OCI-LY1 (cell line): ENCODE measurements at regions not wholly inside any gene's neighbourhood (a gene's known extent, or its start where the extent isn't known, plus 50 kb on each side); places are given as distances from the start of the nearest gene placed in this dataset.
A peak's percentile ranks its signal among the peaks of the same experiment; 100 is the strongest.

Experiments
- H2AFZ ChIP-seq: fragments of 200-600 bp; sonication (generic), shearing (Covaris generic); 2 replicates; pipeline ENCODE4 v1.6.0; 2014; ENCODE audit warnings: antibody characterized with exemption, mild to moderate bottlenecking, low read length
- H3F3A ChIP-seq: fragments of 200-600 bp; sonication (generic), shearing (Covaris generic); 2 replicates; pipeline ENCODE4 v1.6.0; 2014; ENCODE audit warnings: mild to moderate bottlenecking, antibody characterized with exemption, low read length, moderate library complexity; ENCODE audit not compliant: insufficient read depth
- H3K27ac ChIP-seq: fragments of 200-600 bp; sonication (generic); 2 replicates; pipeline ENCODE4 v1.5.1; 2014; ENCODE audit warnings: low read length, mixed run types, mild to moderate bottlenecking, low read depth; ENCODE audit not compliant: poor library complexity, severe bottlenecking
- H3K27me3 ChIP-seq: fragments of 200-600 bp; sonication (generic); 2 replicates; pipeline ENCODE4 v1.6.0; 2014; ENCODE audit warnings: antibody characterized with exemption, mild to moderate bottlenecking, low read length, moderate library complexity; ENCODE audit not compliant: insufficient read depth
- H3K36me3 ChIP-seq: fragments of 200-600 bp; sonication (generic); 2 replicates; pipeline ENCODE4 v1.6.1; 2014; ENCODE audit warnings: mild to moderate bottlenecking, antibody characterized with exemption, low read length, moderate library complexity, mixed read lengths; ENCODE audit not compliant: insufficient read depth
- H3K4me1 ChIP-seq: fragments of 200-600 bp; sonication (generic); 2 replicates; pipeline ENCODE4 v1.5.1; 2014; ENCODE audit warnings: mild to moderate bottlenecking, low read length, moderate library complexity; ENCODE audit not compliant: insufficient read depth, severe bottlenecking
- H3K4me2 ChIP-seq: fragments of 200-600 bp; sonication (generic), shearing (Covaris generic); 2 replicates; pipeline ENCODE4 v1.6.1; 2014; ENCODE audit warnings: low read length
- H3K4me3 ChIP-seq: fragments of 200-600 bp; sonication (generic); 2 replicates; pipeline ENCODE4 v1.5.1; 2014; ENCODE audit warnings: low read length, low read depth, mild to moderate bottlenecking, mixed read lengths; ENCODE audit not compliant: poor library complexity, severe bottlenecking
- H3K79me2 ChIP-seq: fragments of 200-600 bp; shearing (Covaris generic); 2 replicates; pipeline ENCODE4 v1.6.1; 2016; ENCODE audit warnings: mixed run types, low read length, mixed read lengths; ENCODE audit not compliant: insufficient read depth
- H3K9ac ChIP-seq: fragments of 200-600 bp; sonication (generic), shearing (Covaris generic); 2 replicates; pipeline ENCODE4 v1.6.1; 2014; ENCODE audit warnings: mild to moderate bottlenecking, low read length, mixed read lengths
- H3K9me2 ChIP-seq: fragments of 200-600 bp; sonication (generic), shearing (Covaris generic); 2 replicates; pipeline ENCODE4 v1.6.1; 2014; ENCODE audit warnings: low read depth, mild to moderate bottlenecking, low read length, mixed read lengths
- H3K9me3 ChIP-seq: fragments of 200-600 bp; shearing (Covaris generic); 2 replicates; pipeline ENCODE4 v1.6.1; 2014; ENCODE audit warnings: low read length, mixed read lengths
- H4K20me1 ChIP-seq: fragments of 200-600 bp; sonication (generic), shearing (Covaris generic); 2 replicates; pipeline ENCODE4 v1.6.0; 2016; ENCODE audit warnings: mild to moderate bottlenecking, low read length; ENCODE audit not compliant: insufficient read depth
- EZH2 ChIP-seq: fragments of 200-600 bp; sonication (generic), shearing (Covaris generic); IDR thresholded peaks from 2 replicates; pipeline ENCODE4 v1.8.0; 2017; ENCODE audit warnings: borderline replicate concordance, mixed run types, mild to moderate bottlenecking, antibody characterized with exemption, low read length, moderate library complexity, mixed read lengths
- TF ChIP-seq, protein P1 (sequence below): fragments of 200-600 bp; sonication (generic), shearing (Covaris generic); IDR thresholded peaks from 2 replicates; pipeline ENCODE4 v1.5.1; 2017; ENCODE audit warnings: mild to moderate bottlenecking, antibody characterized with exemption, low read length, moderate library complexity, mixed read lengths

DNA sequence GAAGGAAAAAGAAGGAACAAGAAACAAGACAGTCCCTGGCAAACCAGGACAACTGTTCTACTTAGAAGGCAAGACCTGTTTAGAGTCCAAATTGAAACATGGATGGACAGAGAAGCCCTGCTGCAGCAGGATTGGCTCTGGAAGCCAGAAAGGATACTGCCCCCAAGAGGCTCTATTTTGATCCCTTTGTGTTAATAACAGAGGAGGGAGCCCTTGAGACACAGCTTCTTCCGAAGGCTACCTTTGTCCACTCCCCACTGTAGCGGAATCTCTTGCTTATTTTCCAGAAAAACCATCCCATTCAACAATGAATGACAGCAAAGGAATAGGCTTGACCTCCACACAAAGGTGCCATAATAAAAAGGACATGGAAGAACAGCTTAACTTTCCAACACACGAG, 120.3 kb upstream of the FOXK1 start:
- no peak overlapping the region for H3K4me3 ChIP-seq
- H3K9ac ChIP-seq, result no peak overlapping the region
- no peaks in the 10 kb centered on the region for H3K27me3 ChIP-seq
- no peak overlapping the region for H2AFZ ChIP-seq
- H3K36me3 ChIP-seq, result no peaks in the 10 kb centered on the region
- TF ChIP-seq, protein P1, sequence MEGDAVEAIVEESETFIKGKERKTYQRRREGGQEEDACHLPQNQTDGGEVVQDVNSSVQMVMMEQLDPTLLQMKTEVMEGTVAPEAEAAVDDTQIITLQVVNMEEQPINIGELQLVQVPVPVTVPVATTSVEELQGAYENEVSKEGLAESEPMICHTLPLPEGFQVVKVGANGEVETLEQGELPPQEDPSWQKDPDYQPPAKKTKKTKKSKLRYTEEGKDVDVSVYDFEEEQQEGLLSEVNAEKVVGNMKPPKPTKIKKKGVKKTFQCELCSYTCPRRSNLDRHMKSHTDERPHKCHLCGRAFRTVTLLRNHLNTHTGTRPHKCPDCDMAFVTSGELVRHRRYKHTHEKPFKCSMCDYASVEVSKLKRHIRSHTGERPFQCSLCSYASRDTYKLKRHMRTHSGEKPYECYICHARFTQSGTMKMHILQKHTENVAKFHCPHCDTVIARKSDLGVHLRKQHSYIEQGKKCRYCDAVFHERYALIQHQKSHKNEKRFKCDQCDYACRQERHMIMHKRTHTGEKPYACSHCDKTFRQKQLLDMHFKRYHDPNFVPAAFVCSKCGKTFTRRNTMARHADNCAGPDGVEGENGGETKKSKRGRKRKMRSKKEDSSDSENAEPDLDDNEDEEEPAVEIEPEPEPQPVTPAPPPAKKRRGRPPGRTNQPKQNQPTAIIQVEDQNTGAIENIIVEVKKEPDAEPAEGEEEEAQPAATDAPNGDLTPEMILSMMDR, result 0 out of 2 replicates have a peak, but pooled peaks have one; percentile 4
- no peak for TF ChIP-seq EZH2
- no peak overlapping the region for H3K4me2 ChIP-seq
- no peaks in the 10 kb centered on the region for H3F3A ChIP-seq
- no peaks in the 10 kb centered on the region for H3K4me1 ChIP-seq
- H3K9me3 ChIP-seq, result no peaks in the 10 kb centered on the region
- no peaks in the 10 kb centered on the region for H3K9me2 ChIP-seq
- H3K79me2 ChIP-seq, result no peaks in the 10 kb centered on the region
- H4K20me1 ChIP-seq, result no peaks in the 10 kb centered on the region
- no peak overlapping the region for H3K27ac ChIP-seq

DNA sequence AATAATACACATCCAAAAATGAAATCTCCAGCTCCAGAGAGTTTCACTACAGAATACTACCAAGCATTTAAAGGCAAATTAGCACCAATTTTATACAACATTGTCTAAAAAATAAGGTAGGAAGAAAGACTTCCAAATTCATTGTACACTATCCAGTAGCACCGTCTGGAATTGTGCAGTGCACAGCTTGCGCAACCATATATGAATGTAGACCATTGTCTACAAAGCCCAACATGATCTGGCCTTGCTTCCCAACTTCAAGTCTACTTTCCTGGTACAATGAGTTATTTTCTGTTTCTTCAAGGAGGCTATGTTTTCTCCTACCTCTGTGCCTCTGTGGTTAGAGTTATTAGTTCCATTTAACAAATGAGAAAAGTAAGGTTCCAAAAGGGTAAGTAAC, 115.4 kb upstream of the FOXK1 start:
- Histone ChIP-seq H4K20me1 (no peaks in the 10 kb centered on the region), H3K9me3 (no peaks in the 10 kb centered on the region), H3K36me3 (no peaks in the 10 kb centered on the region), H3K4me3 (no peak overlapping the region), H3K4me1 (no peaks in the 10 kb centered on the region), H3K9ac (no peak overlapping the region), H3K9me2 (no peaks in the 10 kb centered on the region), H3F3A (no peaks in the 10 kb centered on the region), H3K4me2 (no peak overlapping the region), H2AFZ (no peak overlapping the region), H3K27ac (no peak overlapping the region), H3K79me2 (no peaks in the 10 kb centered on the region), H3K27me3 (no peaks in the 10 kb centered on the region)
- TF ChIP-seq, protein P1, result no peak

DNA sequence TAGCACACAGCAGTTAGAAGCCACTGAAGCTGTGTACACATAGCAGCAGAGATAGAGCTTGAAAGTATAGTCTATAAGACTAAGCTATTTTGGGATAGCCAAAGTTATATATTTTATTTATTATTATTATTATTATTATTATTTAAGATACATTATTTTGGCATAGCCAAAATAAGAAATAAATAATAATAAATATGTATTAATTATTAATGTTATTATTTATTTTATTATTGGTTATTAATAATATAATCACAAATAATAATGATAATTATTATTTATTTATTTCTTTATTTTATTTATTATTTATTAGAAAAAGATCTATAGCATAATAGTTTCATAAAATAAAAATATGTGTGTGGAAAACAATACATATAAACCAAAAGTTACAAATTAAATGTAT, 107.2 kb upstream of the FOXK1 start:
- no peak overlapping the region for H3K4me2 ChIP-seq
- TF ChIP-seq, protein P1, result no peak
- no peak for TF ChIP-seq EZH2
- H3K9me3 ChIP-seq, result no peaks in the 10 kb centered on the region
- H3K4me1 ChIP-seq, result no peaks in the 10 kb centered on the region
- no peak overlapping the region for H3K4me3 ChIP-seq
- no peaks in the 10 kb centered on the region for H3K79me2 ChIP-seq
- no peaks in the 10 kb centered on the region for H3K36me3 ChIP-seq
- no peak overlapping the region for H2AFZ ChIP-seq
- no peaks in the 10 kb centered on the region for H4K20me1 ChIP-seq
- no peaks in the 10 kb centered on the region for H3F3A ChIP-seq
- H3K27ac ChIP-seq, result no peak overlapping the region
- no peaks in the 10 kb centered on the region for H3K27me3 ChIP-seq
- H3K9me2 ChIP-seq, result no peaks in the 10 kb centered on the region
- H3K9ac ChIP-seq, result no peak overlapping the region
